ENCODE measurements at regions not wholly inside any gene's neighbourhood (a gene's known extent, or its start where the extent isn't known, plus 50 kb on each side); places are given as distances from the start of the nearest gene placed in this dataset.

DNA sequence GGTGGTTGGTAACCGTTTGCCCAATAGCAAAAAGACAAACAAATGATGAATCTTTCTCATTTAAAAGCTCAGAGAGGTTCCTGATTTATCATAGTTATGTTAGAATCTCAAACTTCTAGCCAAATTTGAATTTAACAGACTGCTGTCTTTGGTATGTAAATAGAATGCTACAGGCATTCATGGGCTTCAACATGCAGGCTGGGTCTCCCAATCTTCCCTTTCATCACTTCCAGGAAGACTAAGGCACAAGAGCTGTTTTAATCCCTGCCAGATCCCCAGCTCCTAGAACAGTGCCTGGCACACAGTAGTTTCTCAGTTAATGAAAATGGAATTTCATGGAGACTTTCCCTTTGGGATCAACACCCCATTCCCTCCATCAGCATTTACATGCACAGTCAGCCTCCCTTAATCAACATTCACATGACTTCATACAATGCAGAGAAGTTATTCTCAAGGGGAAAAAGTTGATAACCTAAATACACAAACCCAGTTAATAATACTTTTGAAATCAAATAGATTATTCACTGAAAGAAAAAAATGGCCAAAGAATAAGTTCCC is 107.6 kb upstream of the C1QTNF7 start:
- WGBS (ENCODE audit: insufficient coverage, insufficient replicate concordance, low lambda C conversion rate, missing lambda C conversion rate), result 0% methylated on average over 1 of the region's 1 CpG
- no peak for DNase-seq (ENCODE audit: low read depth, low spot score)
- no peaks in the 10 kb centered on the region for H3K4me1 ChIP-seq (ENCODE audit: control insufficient read depth, insufficient read depth, low read length)
- no peak overlapping the region for H2AFZ ChIP-seq (ENCODE audit: control insufficient read depth, low read depth, low read length)
- TF ChIP-seq SP1 (IDR thresholded peaks at IDR 0.05; ENCODE audit: low read depth, low read length) (no peak), JUNB (IDR thresholded peaks at IDR 0.05) (no peak), RFX5 (IDR thresholded peaks at IDR 0.05; ENCODE audit: low read depth, low read length) (no peak), CHD2 (IDR thresholded peaks at IDR 0.05; ENCODE audit: borderline replicate concordance, low read depth, low read length) (no peak), YBX1 (IDR thresholded peaks at IDR 0.05) (no peak), TAF1 (IDR thresholded peaks at IDR 0.05; ENCODE audit: borderline replicate concordance, low read depth, low read length) (no peak), SMAD1 (IDR thresholded peaks at IDR 0.05; ENCODE audit: low read depth, partially characterized antibody) (no peak), CBX3 (IDR thresholded peaks at IDR 0.05; ENCODE audit: borderline replicate concordance, low read depth) (no peak), FOXK2 (IDR thresholded peaks at IDR 0.05) (no peak), CBX5 (IDR thresholded peaks at IDR 0.05; ENCODE audit: low read depth) (no peak), NR2F1 (conservative IDR thresholded peaks at IDR 0.05) (no peak), SUPT20H (IDR thresholded peaks at IDR 0.05; ENCODE audit: borderline replicate concordance, control insufficient read depth, low read depth, low read length) (no peak), KDM1A (IDR thresholded peaks at IDR 0.05; ENCODE audit: borderline replicate concordance) (no peak), ZNF384 (IDR thresholded peaks at IDR 0.05; ENCODE audit: borderline replicate concordance, low read depth, low read length) (no peak), HDAC2 (IDR thresholded peaks at IDR 0.05) (no peak)
- TF ChIP-seq, protein P1, sequence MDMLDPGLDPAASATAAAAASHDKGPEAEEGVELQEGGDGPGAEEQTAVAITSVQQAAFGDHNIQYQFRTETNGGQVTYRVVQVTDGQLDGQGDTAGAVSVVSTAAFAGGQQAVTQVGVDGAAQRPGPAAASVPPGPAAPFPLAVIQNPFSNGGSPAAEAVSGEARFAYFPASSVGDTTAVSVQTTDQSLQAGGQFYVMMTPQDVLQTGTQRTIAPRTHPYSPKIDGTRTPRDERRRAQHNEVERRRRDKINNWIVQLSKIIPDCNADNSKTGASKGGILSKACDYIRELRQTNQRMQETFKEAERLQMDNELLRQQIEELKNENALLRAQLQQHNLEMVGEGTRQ (IDR thresholded peaks at IDR 0.05; ENCODE audit: borderline replicate concordance, low read depth, low read length), result no peak
- TF ChIP-seq, protein P2, sequence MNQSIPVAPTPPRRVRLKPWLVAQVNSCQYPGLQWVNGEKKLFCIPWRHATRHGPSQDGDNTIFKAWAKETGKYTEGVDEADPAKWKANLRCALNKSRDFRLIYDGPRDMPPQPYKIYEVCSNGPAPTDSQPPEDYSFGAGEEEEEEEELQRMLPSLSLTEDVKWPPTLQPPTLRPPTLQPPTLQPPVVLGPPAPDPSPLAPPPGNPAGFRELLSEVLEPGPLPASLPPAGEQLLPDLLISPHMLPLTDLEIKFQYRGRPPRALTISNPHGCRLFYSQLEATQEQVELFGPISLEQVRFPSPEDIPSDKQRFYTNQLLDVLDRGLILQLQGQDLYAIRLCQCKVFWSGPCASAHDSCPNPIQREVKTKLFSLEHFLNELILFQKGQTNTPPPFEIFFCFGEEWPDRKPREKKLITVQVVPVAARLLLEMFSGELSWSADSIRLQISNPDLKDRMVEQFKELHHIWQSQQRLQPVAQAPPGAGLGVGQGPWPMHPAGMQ (IDR thresholded peaks at IDR 0.05; ENCODE audit: borderline replicate concordance), result no peak
- TF ChIP-seq, protein P3, sequence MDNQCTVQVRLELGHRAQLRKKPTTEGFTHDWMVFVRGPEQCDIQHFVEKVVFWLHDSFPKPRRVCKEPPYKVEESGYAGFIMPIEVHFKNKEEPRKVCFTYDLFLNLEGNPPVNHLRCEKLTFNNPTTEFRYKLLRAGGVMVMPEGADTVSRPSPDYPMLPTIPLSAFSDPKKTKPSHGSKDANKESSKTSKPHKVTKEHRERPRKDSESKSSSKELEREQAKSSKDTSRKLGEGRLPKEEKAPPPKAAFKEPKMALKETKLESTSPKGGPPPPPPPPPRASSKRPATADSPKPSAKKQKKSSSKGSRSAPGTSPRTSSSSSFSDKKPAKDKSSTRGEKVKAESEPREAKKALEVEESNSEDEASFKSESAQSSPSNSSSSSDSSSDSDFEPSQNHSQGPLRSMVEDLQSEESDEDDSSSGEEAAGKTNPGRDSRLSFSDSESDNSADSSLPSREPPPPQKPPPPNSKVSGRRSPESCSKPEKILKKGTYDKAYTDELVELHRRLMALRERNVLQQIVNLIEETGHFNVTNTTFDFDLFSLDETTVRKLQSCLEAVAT (IDR thresholded peaks at IDR 0.05), result no peak
- no peak for ATAC-seq
- intact Hi-C loops (cut with micrococcal nuclease; ENCODE audit: unreplicated experiment), result no loop called here
- H3K4me2 ChIP-seq (ENCODE audit: control insufficient read depth, insufficient read depth), result no peak overlapping the region
- ChIA-PET POLR2A (no interaction called here), CTCF (no interaction called here), RAD21 (ENCODE audit: unreplicated experiment) (no interaction called here), SMC1A (ENCODE audit: uncharacterized antibody, unreplicated experiment) (no interaction called here)
- H3K9me3 ChIP-seq (replicated peaks; ENCODE audit: control insufficient read depth, insufficient read depth, low read length), result no peaks in the 10 kb centered on the region
- H3K4me3 ChIP-seq, result no peak overlapping the region
- H3K9ac ChIP-seq (ENCODE audit: control insufficient read depth, insufficient read depth, low read length), result no peak overlapping the region
- FAIRE-seq, result no peak
- no peaks in the 10 kb centered on the region for H3K36me3 ChIP-seq (ENCODE audit: control insufficient read depth in 2 of 2, insufficient read depth in 2 of 2, low read length in 1 of 2)
- no peaks in the 10 kb centered on the region for H3K79me2 ChIP-seq (ENCODE audit: control insufficient read depth, insufficient read depth, low read length)
- no peaks in the 10 kb centered on the region for H4K20me1 ChIP-seq (ENCODE audit: control insufficient read depth, insufficient read depth)
- in situ Hi-C loops (cut with MboI), result no loop called here
- no TSS peak for BruUV-seq (replicated peaks)
- no peaks in the 10 kb centered on the region for H3K27me3 ChIP-seq (replicated peaks in 1 of 2; ENCODE audit: control insufficient read depth in 2 of 2, insufficient read depth in 2 of 2, low read length in 1 of 2)
- no peak overlapping the region for H3K27ac ChIP-seq (ENCODE audit: control insufficient read depth, insufficient read depth)
